Right lobe of liver (tissue), 4 donors: ENCODE measurements at regions not wholly inside any gene's neighbourhood (a gene's known extent, or its start where the extent isn't known, plus 50 kb on each side); places are given as distances from the start of the nearest gene placed in this dataset.

ENCODE experiments used
- CTCF ChIP-seq, 4 donors: fragments of 200-600 bp in 3 of 4; fragments of 450-650 bp in 1 of 4; IDR thresholded peaks; one replicate each; pipeline versions ENCODE4 v1.5.1 to v1.8.0; 2016 to 2022; ENCODE audit warnings: antibody characterized with exemption in 4 of 4, mild to moderate bottlenecking in 2 of 4
- POLR2A ChIP-seq: fragments of 450-650 bp; IDR thresholded peaks from one replicate; pipeline ENCODE4 v1.6.1; 2017; ENCODE audit warnings: antibody characterized with exemption, mild to moderate bottlenecking
- donor health status: DM: no; HTN: no; CAD: no.
- donor health status: DM: no; HTN: no; CAD: no.
- donor health status: DM: no; HTN: yes; CAD: no.

DNA sequence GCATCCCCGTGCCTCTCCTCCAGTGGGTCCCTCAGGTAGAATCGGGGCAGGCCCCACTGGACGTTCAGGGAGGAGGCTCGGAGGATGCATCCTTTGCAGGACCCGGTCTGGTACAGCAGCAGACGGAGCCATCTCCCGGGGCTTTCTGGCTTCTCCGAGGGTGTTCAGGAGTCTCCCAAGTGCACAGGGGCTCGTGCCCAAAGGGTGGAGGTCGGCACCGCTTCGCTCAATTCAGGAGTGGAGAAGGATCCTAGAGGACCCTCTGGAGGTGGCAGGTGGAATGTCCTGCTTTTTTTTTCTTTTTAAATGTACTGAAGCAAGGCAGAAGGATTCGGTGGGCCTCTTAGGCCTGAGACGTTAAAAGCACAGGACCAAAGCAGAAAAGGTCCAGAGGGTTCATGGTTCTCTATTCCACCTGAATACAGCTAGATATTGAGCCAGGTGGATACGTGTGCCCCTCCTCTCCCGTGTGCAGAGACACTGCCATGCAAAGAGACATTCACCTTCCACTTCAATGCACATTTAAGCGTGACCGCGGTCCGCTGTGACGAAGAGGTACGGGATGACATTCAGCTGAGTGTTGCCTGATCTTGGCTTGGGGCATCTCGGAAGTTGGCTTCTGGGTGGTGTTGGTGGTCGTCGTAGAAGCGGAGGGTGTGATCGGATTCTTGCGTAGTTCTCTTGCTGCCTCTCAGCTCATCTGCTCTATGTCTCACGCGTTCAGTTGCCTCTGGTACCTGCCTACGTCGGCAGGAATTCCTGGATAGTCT, 281.2 kb upstream of the AGTR2 start:
- TF ChIP-seq CTCF (IDR thresholded peaks at IDR 0.05), result no peak
- no peak for TF ChIP-seq POLR2A
